Endothelial cell of umbilical vein (primary cell): ENCODE measurements at regions not wholly inside any gene's neighbourhood (a gene's known extent, or its start where the extent isn't known, plus 50 kb on each side); places are given as distances from the start of the nearest gene placed in this dataset.

Experiments
- BruUV-seq: library from RNA; stranded (reverse); fragments of 400-500 nt; replicated peaks from 2 replicates; lab custom pipeline; 2021; lab: Mats Ljungman, UMichigan
- CTCF ChIA-PET: fragments of 300-600, 350-600 bp; sonication (Branson Sonifier 250); formaldehyde crosslinking; loops from one replicate; lab custom pipeline; 2021; ENCODE audit warnings: antibody characterized with exemption, inconsistent platforms; lab: Charles Lee
- POLR2A ChIA-PET: fragments of 300-600, 350-600 bp; sonication (Branson Sonifier 250); formaldehyde crosslinking; loops from one replicate; lab custom pipeline; 2021; ENCODE audit warnings: antibody characterized with exemption, inconsistent platforms; lab: Charles Lee
- DNase-seq: peaks from one replicate; pipeline ENCODE4 v3.0.0-alpha.2; 2011; ENCODE audit warnings: low read depth, low spot score
- FAIRE-seq: peaks from 2 replicates; lab custom pipeline; 2011; peaks lifted over from hg19 to GRCh38; lab: Jason Lieb, UNC
- H2AFZ ChIP-seq: 2 replicates; pipeline ENCODE4 v1.6.0; 2012; ENCODE audit warnings: low read depth, low read length, control low read depth, inconsistent platforms
- H3K27ac ChIP-seq: 2 replicates; pipeline ENCODE4 v1.5.1; 2011; ENCODE audit warnings: low read depth, mild to moderate bottlenecking, control low read depth, low read length, moderate library complexity; ENCODE audit not compliant: insufficient read depth
- H3K27me3 ChIP-seq, 2 experiments: 2 replicates each; pipeline versions ENCODE4 v1.6.0 to v1.6.1; 2011; ENCODE audit warnings: low read length in 2 of 2, mixed read lengths in 1 of 2; ENCODE audit not compliant: control insufficient read depth in 2 of 2, insufficient read depth in 2 of 2
- H3K36me3 ChIP-seq, 2 experiments: 2 replicates in 1 of 2; 3 replicates in 1 of 2; pipeline ENCODE4 v1.5.1; 2011; ENCODE audit warnings: low read length in 2 of 2, mild to moderate bottlenecking in 1 of 2, moderate library complexity in 1 of 2; ENCODE audit not compliant: control insufficient read depth in 2 of 2, insufficient read depth in 2 of 2; ENCODE audit errors: extremely low read depth in 1 of 2
- H3K4me1 ChIP-seq: 3 replicates; pipeline ENCODE4 v1.5.1; 2011; ENCODE audit warnings: mild to moderate bottlenecking, low read length; ENCODE audit not compliant: control insufficient read depth, insufficient read depth; ENCODE audit errors: extremely low read depth
- H3K4me2 ChIP-seq: 2 replicates; pipeline ENCODE4 v1.6.1; 2011; ENCODE audit warnings: low read length, control low read depth, mixed read lengths; ENCODE audit not compliant: insufficient read depth
- H3K4me3 ChIP-seq, 3 experiments: fragments of 200-600 bp in 1 of 3; sonication (generic), shearing (Covaris generic) in 1 of 3; replicated peaks in 1 of 3; 2 replicates each; pipeline ENCODE4 v1.5.1; 2011 to 2016; ENCODE audit warnings: control low read depth in 3 of 3, low read length in 3 of 3, mild to moderate bottlenecking in 2 of 3, inconsistent platforms in 1 of 3, low read depth in 1 of 3, moderate library complexity in 1 of 3; ENCODE audit not compliant: insufficient read depth in 1 of 3
- H3K79me2 ChIP-seq: 2 replicates; pipeline ENCODE4 v1.6.0; 2012; ENCODE audit warnings: low read length, inconsistent platforms; ENCODE audit not compliant: control insufficient read depth, insufficient read depth
- H3K9ac ChIP-seq: replicated peaks from 2 replicates; pipeline ENCODE3; 2011; ENCODE audit warnings: low read length, control low read depth; ENCODE audit not compliant: insufficient read depth; ENCODE audit errors: extremely low read depth
- H3K9me1 ChIP-seq: replicated peaks from 3 replicates; pipeline ENCODE4 v1.6.0; 2011; ENCODE audit warnings: mild to moderate bottlenecking, low read length; ENCODE audit not compliant: control insufficient read depth, insufficient read depth; ENCODE audit errors: extremely low read depth
- H3K9me3 ChIP-seq: replicated peaks from 2 replicates; pipeline ENCODE4 v1.5.1; 2012; ENCODE audit warnings: low read length, inconsistent platforms; ENCODE audit not compliant: control insufficient read depth, insufficient read depth
- H4K20me1 ChIP-seq: replicated peaks from 2 replicates; pipeline ENCODE3; 2011; ENCODE audit warnings: mild to moderate bottlenecking, low read length; ENCODE audit not compliant: control insufficient read depth, insufficient read depth; ENCODE audit errors: extremely low read depth
- CTCF ChIP-seq, 2 donors: IDR thresholded peaks; 1 replicate in 1 of 2; 2 replicates in 1 of 2; pipeline ENCODE4 v1.5.1; 2011; ENCODE audit warnings: low read length in 2 of 2, mild to moderate bottlenecking in 2 of 2, moderate library complexity in 2 of 2, control low read depth in 1 of 2, inconsistent platforms in 1 of 2, low read depth in 1 of 2; ENCODE audit not compliant: insufficient read depth in 1 of 2; ENCODE audit errors: extremely low read depth in 1 of 2
- EZH2 ChIP-seq: IDR thresholded peaks from 2 replicates; pipeline ENCODE4 v1.6.1; 2012; ENCODE audit warnings: borderline replicate concordance, low read depth, mild to moderate bottlenecking, moderate library complexity, low read length, inconsistent platforms; ENCODE audit not compliant: severe bottlenecking
- FOS ChIP-seq: IDR thresholded peaks from 2 replicates; pipeline ENCODE4 v1.6.1; 2011; ENCODE audit warnings: mild to moderate bottlenecking, low read length, moderate library complexity, borderline replicate concordance; ENCODE audit not compliant: insufficient read depth
- GATA2 ChIP-seq: IDR thresholded peaks from 2 replicates; pipeline ENCODE4 v1.7.0; 2011; ENCODE audit warnings: low read depth, mild to moderate bottlenecking, moderate library complexity, mixed read lengths, low read length; ENCODE audit not compliant: insufficient read length, insufficient read depth
- JUN ChIP-seq: IDR thresholded peaks from 2 replicates; pipeline ENCODE4 v1.6.1; 2011; ENCODE audit warnings: borderline replicate concordance, low read depth; ENCODE audit not compliant: insufficient read length, insufficient read depth
- MAX ChIP-seq: IDR thresholded peaks from 2 replicates; pipeline ENCODE4 v1.6.1; 2011; ENCODE audit not compliant: insufficient read depth, insufficient read length
- MYC ChIP-seq: IDR thresholded peaks from one replicate; pipeline ENCODE4 v1.6.1; 2011; ENCODE audit warnings: mild to moderate bottlenecking, low read depth, low read length
- POLR2A ChIP-seq: IDR thresholded peaks from 2 replicates; pipeline ENCODE4 v1.6.1; 2012; ENCODE audit warnings: low read depth, mild to moderate bottlenecking, control low read depth, low read length
- POLR2AphosphoS5 ChIP-seq: IDR thresholded peaks from 2 replicates; pipeline ENCODE4 v1.6.1; 2012; ENCODE audit warnings: low read depth, mild to moderate bottlenecking, control low read depth, low read length, moderate library complexity; ENCODE audit not compliant: insufficient read depth
- dilution Hi-C: fragments of 300-500 bp; cut with MboI; formaldehyde crosslinking; loops from one replicate; pipeline ENCODE4 v1.15.0; 2019; ENCODE audit warnings: low sequenced_read_pairs; ENCODE audit not compliant: extremely low pct_ligation_motif_present
- intact Hi-C: fragments of 100-400 bp; cut with micrococcal nuclease; formaldehyde crosslinking; loops from one replicate; pipeline ENCODE4 v1.10.0; 2022

DNA sequence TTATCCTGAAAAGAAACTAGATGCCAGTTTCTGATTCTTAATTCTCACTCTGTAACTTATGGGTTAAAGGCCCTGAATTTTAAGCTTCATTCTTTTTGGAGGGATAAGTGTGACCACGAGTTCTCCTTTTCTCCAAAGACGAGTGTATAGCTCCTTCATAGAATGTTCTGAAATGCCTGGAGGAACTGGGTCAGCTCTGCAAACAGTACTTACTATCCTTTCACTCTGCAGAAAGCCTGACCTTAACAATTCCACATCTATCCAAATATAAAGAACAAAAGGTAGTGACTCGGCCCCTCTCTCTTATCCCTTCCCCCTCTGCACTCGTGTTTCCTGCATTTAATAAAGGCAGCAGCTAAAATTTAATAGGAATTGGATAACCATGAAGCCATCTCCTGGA is 150.5 kb downstream of the LYPLAL1 start:
- dilution Hi-C loops: no loop called here
- peak overlapping the region; percentile 60 for H3K9ac ChIP-seq
- no peak for DNase-seq

More for the DNA sequence above, 150.5 kb downstream of the LYPLAL1 start:
- Histone ChIP-seq H3K27ac (peak overlapping the region; percentile 78), H3K36me3 (no peaks in the 10 kb centered on the region), H3K79me2 (no peaks in the 10 kb centered on the region), H3K9me3 (no peaks in the 10 kb centered on the region), H3K9me1 (no peaks in the 10 kb centered on the region), H3K4me1 (peaks cover 38% of the 10 kb centered on the region), H3K4me2 (peak overlapping the region; percentile 64), H3K27me3 (no peaks in the 10 kb centered on the region), H3K4me3 (no peak overlapping the region), H2AFZ (peak overlapping the region; percentile 53), H4K20me1 (no peaks in the 10 kb centered on the region)
- intact Hi-C loops: no loop called here
- TF ChIP-seq MYC (no peak), FOS (no peak), CTCF (IDR thresholded peaks at IDR 0.05; ENCODE audit: extremely low read depth in 1 of 2, insufficient read depth in 1 of 2, low read depth in 1 of 2, low read length in 2 of 2) (no peak), EZH2 (no peak), POLR2A (no peak), JUN (no peak), MAX (no peak), POLR2AphosphoS5 (no peak), GATA2 (no peak)
- no peak for FAIRE-seq
- CTCF ChIA-PET: interaction anchor here (1.0 to 1.3 kb wide), 3 partner anchors 93 to 243 kb away, joined by 3 read pairs; no protein-coding TSS in a partner anchor
- no TSS peak for BruUV-seq
- POLR2A ChIA-PET: interaction anchor here (0.9 kb wide), 1 partner anchor 45 kb away, joined by 4 read pairs; no protein-coding TSS in a partner anchor
